ENCODE measurements at regions not wholly inside any gene's neighbourhood (a gene's known extent, or its start where the extent isn't known, plus 50 kb on each side); places are given as distances from the start of the nearest gene placed in this dataset.

DNA sequence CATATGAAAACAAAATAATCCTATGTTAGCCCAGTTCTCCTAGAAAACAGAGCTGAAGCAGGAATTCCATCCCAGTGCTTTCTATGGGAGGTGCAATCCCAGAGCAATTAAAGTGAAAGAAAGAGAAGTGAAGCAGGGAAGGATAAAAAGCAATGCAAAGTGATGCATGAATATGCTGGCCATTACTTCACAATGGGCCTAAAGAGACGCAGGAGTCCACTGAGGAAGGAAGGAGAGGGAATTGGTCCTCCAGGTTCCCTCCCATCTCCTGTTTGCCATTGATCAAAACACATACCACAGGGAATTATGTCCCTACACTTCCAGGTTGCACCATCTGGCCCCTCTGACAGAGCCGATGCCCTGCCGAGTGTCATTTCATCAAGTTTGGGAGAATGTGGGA lies 392.2 kb upstream of the NFE2L3 start:
- TF ChIP-seq, protein P1, sequence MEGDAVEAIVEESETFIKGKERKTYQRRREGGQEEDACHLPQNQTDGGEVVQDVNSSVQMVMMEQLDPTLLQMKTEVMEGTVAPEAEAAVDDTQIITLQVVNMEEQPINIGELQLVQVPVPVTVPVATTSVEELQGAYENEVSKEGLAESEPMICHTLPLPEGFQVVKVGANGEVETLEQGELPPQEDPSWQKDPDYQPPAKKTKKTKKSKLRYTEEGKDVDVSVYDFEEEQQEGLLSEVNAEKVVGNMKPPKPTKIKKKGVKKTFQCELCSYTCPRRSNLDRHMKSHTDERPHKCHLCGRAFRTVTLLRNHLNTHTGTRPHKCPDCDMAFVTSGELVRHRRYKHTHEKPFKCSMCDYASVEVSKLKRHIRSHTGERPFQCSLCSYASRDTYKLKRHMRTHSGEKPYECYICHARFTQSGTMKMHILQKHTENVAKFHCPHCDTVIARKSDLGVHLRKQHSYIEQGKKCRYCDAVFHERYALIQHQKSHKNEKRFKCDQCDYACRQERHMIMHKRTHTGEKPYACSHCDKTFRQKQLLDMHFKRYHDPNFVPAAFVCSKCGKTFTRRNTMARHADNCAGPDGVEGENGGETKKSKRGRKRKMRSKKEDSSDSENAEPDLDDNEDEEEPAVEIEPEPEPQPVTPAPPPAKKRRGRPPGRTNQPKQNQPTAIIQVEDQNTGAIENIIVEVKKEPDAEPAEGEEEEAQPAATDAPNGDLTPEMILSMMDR (IDR thresholded peaks at IDR 0.05) = no peak
- TF ChIP-seq EP300 (IDR thresholded peaks at IDR 0.05) = no peak

Data from gastroesophageal sphincter (tissue), 3 donors.